ENCODE measurements at regions not wholly inside any gene's neighbourhood (a gene's known extent, or its start where the extent isn't known, plus 50 kb on each side); places are given as distances from the start of the nearest gene placed in this dataset.

GRCh38 chr14:49036984-49037516 is 549.1 kb downstream of the RPS29 start:
- TF ChIP-seq CTCF (IDR thresholded peaks at IDR 0.05; ENCODE audit: low read depth, low read length) = no peak
- no peak for TF ChIP-seq POLR2A (IDR thresholded peaks at IDR 0.05; ENCODE audit: extremely low read depth, insufficient read length)
- TF ChIP-seq MAX (IDR thresholded peaks at IDR 0.05; ENCODE audit: low read depth, low read length) = no peak
